HepG2 (cell line): ENCODE measurements at regions not wholly inside any gene's neighbourhood (a gene's known extent, or its start where the extent isn't known, plus 50 kb on each side); places are given as distances from the start of the nearest gene placed in this dataset.
"Not testable (repeated sequence)": the region's sequence is repeated elsewhere in the genome, so short reads cannot be mapped to it uniquely, and the experiment has no call there.

Experiments
- BHLHE40 ChIP-seq: IDR thresholded peaks from 2 replicates; pipeline ENCODE4 v1.6.1; 2011; ENCODE audit warnings: low read length, improper control_type of control experiment
- HDAC2 ChIP-seq: sonication (generic); formaldehyde crosslinking; IDR thresholded peaks from 2 replicates; pipeline ENCODE4 v1.4.0; 2020; ENCODE audit warnings: missing genetic modification reagents
- KLF11 ChIP-seq: IDR thresholded peaks from 2 replicates; pipeline ENCODE4 v1.6.1; 2016; ENCODE audit warnings: missing compliant biosample characterization
- MXI1 ChIP-seq: IDR thresholded peaks from 3 replicates; pipeline ENCODE4 v1.6.1; 2012; ENCODE audit warnings: low read depth, low read length, inconsistent platforms, borderline replicate concordance
- POLR2AphosphoS5 ChIP-seq: IDR thresholded peaks from 2 replicates; pipeline ENCODE4 v1.6.1; 2012; ENCODE audit warnings: low read depth, low read length
- RAD21 ChIP-seq: fragments of 450-650 bp; formaldehyde crosslinking; IDR thresholded peaks from 2 replicates; pipeline ENCODE4 v1.5.0; 2020; ENCODE audit warnings: mild to moderate bottlenecking
- RFX5 ChIP-seq: IDR thresholded peaks from 2 replicates; pipeline ENCODE4 v1.6.1; 2011; ENCODE audit warnings: low read depth, low read length, improper control_type of control experiment
- SMC3 ChIP-seq: IDR thresholded peaks from 2 replicates; pipeline ENCODE4 v1.6.1; 2011; ENCODE audit warnings: low read length, improper control_type of control experiment
- TAF1 ChIP-seq: sonication (generic); formaldehyde crosslinking; IDR thresholded peaks from 2 replicates; pipeline ENCODE4 v1.4.0; 2020; ENCODE audit warnings: missing genetic modification reagents
- WIZ ChIP-seq: sonication (generic); formaldehyde crosslinking; IDR thresholded peaks from 2 replicates; pipeline ENCODE4 v1.5.1; 2020; ENCODE audit warnings: mild to moderate bottlenecking, missing genetic modification reagents
- ZNF691 ChIP-seq: sonication (generic); formaldehyde crosslinking; IDR thresholded peaks from 2 replicates; pipeline ENCODE4 v1.4.0; 2020; ENCODE audit warnings: missing genetic modification reagents, low read depth, mild to moderate bottlenecking, borderline replicate concordance
- ZNF766 ChIP-seq: sonication (generic); formaldehyde crosslinking; IDR thresholded peaks from 2 replicates; pipeline ENCODE4 v1.5.0; 2020; ENCODE audit warnings: missing genetic modification reagents, borderline replicate concordance

- TF ChIP-seq TAF1; RAD21 (CRISPR knock-in tag); ZNF691 (CRISPR knock-in tag); MXI1; POLR2AphosphoS5; WIZ (CRISPR knock-in tag); ZNF766 (CRISPR knock-in tag); SMC3; KLF11 (CRISPR knock-in tag); BHLHE40; RFX5; HDAC2 (CRISPR knock-in tag): not testable (repeated sequence)
These were observed 186.4 kb downstream of the ADRA2C start for GRCh38 chr4:3952443-3953139.
